ENCODE measurements at regions not wholly inside any gene's neighbourhood (a gene's known extent, or its start where the extent isn't known, plus 50 kb on each side); places are given as distances from the start of the nearest gene placed in this dataset.
"Not testable (repeated sequence)": the region's sequence is repeated elsewhere in the genome, so short reads cannot be mapped to it uniquely, and the experiment has no call there.

DNA sequence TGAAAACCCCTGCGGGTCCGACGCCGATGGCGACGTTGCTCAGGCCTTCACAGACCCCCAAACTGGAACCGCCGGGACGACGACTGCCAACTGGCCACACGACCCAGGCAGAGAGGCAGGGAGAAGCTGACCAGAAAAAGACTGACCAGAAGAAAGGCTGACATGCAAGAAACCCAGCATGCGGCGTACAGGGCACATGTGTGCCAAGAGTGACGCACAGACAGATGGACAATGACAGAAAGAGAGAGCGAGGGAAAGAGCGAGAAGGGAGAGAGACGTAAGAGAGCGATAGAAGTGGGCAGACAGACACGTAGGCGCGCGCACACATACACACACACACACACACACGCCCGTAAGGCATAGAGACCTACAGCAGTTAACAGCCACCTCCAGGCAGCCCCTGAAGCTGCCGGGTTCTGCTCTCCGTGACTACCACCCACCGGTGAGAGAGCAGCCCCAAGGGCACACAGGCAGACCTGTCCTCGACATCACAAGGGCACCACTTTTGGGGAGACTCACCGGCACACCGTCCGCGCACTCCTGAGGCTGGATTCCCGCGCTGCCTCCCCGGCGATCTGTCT, 67.2 kb upstream of the ZNF527 start:
- H3K4me1 Mint-ChIP-seq, result no peaks in the 10 kb centered on the region
- no peaks in the 10 kb centered on the region for H3K27me3 Mint-ChIP-seq
- H3K36me3 Mint-ChIP-seq, result no peaks in the 10 kb centered on the region
- H3K27ac Mint-ChIP-seq, result peak overlapping the region; percentile 63
- no peak overlapping the region for H3K4me3 Mint-ChIP-seq
- H3K9me3 Mint-ChIP-seq, result peaks cover 6% of the 10 kb centered on the region

DNA sequence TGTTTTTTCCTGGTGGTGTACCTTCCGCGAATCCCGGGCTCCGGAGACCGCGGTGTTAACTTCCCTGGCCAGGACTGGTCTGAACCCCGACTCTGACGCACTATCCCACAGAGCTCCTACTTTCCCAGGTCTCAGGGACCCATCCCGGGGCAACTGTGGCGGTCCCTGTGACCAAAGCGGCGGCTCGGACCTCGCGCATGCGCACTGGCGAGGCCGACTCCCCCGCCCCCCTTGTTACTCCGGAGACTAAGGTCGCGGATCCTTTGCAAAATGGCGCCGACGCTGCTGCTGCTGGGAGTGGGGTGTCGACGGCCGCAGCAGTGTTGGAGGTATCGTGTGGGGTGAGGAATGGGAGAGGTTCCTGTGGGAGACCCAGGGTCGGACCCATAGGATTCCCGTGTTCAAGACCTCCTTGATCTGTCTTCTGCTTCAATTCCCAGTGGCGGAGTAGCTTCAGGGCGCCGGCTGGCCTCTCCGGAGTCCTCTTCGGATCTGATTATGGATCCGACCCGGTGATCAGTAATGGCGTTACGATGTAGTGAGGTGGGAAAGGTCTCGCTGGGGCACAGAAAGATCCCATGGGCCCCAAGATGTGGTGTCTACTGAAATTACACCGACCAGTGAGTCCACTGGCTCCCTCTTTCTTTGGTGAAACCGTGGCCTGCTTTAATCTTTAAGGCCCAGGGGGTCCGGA, 66.6 kb upstream of the ZNF527 start:
- Mint-ChIP-seq H3K9me3 (peaks cover 6% of the 10 kb centered on the region), H3K4me3 (no peak overlapping the region), H3K27ac (no peak overlapping the region), H3K27me3 (no peaks in the 10 kb centered on the region), H3K4me1 (no peaks in the 10 kb centered on the region), H3K36me3 (no peaks in the 10 kb centered on the region)

DNA sequence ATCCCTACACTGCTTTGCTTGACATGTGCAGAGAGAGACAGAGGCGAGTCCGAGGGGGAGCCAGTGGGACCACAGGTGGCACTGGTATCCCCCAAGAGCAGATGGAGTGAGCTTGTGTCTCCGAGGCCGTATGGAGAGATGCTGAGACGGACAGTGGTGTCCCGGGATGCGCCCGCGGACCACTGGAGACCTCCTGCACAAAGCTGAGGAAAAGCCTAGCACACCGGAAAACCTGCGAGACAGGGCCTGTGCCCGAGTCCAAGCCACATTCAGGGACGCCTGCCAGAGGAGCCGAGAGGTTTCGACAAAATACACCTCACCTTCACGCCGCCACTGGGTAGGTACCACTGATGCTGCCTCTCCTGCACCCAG, 66.0 kb upstream of the ZNF527 start:
- no peak overlapping the region for H3K4me3 Mint-ChIP-seq
- H3K4me1 Mint-ChIP-seq, result no peaks in the 10 kb centered on the region
- H3K9me3 Mint-ChIP-seq, result peaks cover 6% of the 10 kb centered on the region
- H3K36me3 Mint-ChIP-seq, result no peaks in the 10 kb centered on the region
- H3K27me3 Mint-ChIP-seq, result no peaks in the 10 kb centered on the region
- no peak overlapping the region for H3K27ac Mint-ChIP-seq

DNA sequence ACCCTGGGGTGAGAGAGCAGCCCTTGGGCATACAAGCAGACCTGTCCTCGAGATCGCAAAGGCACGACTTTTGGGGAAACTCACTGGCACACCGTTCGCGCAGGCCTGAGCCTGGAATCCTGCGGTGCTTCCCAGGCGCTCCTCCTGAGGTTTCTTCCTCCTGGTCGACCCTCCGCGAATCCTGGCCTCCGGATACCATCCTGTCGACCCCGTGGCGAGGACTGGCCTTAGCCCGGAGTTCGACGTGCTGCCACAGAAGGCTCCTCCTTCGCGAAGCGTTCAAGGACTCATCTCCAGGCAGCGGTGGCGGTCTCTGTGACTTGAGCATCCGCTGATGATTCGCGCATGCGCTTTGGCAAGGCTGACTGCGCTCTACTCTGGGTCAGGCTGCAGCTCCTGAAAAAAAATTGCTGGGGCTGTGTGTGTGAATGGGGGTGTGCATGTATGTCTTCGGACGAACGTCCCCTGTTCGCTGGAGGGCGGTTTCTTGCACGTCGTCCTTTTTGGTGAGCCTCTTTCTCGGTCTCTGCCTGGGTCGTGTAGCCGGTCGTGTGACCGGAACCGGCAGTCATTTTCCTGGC, 64.4 kb upstream of the ZNF527 start:
- Mint-ChIP-seq H3K27ac (no peak overlapping the region), H3K4me1 (no peaks in the 10 kb centered on the region), H3K4me3 (no peak overlapping the region), H3K36me3 (no peaks in the 10 kb centered on the region), H3K9me3 (peaks cover 6% of the 10 kb centered on the region), H3K27me3 (peaks cover 2% of the 10 kb centered on the region)

DNA sequence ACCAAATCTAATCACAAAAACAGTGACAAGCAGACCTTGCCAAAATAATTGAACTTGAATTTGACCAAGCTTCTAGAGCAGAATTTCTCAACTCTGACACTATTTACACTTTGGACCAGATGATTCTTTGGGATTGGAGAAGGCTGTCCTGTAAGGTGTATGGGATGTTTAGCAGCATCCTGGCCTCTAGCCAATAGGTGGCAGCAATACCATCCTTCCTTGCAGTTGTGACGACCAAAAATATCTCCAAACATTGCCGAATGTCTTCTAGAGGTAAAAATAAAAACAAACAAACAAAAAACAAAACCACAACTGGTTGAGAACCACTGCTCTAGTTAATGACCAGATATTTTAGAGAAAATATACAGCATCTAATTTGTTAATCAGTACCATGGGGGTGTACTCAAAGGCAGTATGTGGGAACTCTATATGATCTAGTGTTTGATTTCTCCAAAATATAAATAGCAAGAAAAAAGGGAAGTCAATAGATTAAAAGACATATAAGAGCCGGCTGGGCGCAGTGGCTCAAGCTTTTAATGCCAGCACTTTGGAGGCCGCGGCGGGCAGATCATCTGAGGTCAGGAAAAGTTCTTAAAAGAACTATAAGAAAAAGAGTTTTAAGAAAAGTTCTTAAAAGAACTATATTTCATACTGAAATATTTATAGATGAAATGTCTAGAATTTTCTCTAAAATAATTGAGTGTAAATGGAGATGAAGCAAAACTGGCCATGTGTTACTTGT, 60.9 kb upstream of the ZNF527 start:
- H3K9me3 Mint-ChIP-seq, result peaks cover 12% of the 10 kb centered on the region
- H3K36me3 Mint-ChIP-seq, result peaks cover 5% of the 10 kb centered on the region
- no peak overlapping the region for H3K27ac Mint-ChIP-seq
- H3K4me3 Mint-ChIP-seq, result no peak overlapping the region
- peaks cover 6% of the 10 kb centered on the region for H3K27me3 Mint-ChIP-seq
- H3K4me1 Mint-ChIP-seq, result peaks cover 14% of the 10 kb centered on the region

DNA sequence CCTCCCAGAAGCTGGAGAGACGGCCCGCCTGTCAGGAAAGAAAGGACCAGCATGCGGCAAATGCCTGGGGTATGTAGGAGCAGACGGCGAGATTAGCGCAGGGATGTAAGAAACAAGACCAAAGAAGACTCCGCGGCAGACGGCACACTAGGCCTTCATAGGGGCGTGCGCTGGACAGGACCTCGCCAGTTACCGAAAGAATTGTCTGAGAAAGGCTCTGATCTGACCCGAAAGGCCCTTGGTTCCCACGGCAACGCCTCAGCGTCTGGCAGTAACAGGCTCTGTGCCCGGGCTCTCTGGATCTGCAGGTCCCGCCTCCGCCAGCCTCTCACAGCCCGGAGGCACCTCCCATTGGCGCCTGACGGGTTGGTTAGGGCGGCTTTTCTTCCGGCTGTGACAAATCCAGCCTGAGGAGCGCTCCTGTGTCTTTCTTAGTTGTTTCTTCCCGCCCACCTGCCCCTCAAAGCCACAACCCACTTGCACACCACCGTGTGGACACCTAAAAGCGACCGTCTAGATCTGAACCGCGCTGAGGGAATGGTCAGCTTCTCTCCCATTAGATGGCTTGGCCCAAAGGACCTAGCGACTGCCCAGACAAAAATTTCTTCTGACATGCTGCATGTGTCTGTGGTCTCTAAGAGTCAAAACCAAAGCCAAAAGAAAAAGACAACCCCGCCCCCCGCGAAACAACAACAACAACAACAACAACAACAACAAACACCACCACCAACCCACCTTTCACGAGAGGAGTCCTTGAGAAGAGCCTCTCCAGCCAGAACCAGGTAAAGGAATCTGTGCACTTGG, 58.2 kb upstream of the ZNF527 start:
- Mint-ChIP-seq H3K27ac (peak overlapping the region; percentile 48), H3K4me1 (peaks cover 14% of the 10 kb centered on the region), H3K4me3 (peak overlapping the region; percentile 64)
- H3K9me3 Mint-ChIP-seq, H3K36me3 Mint-ChIP-seq, H3K27me3 Mint-ChIP-seq: not testable (repeated sequence)

DNA sequence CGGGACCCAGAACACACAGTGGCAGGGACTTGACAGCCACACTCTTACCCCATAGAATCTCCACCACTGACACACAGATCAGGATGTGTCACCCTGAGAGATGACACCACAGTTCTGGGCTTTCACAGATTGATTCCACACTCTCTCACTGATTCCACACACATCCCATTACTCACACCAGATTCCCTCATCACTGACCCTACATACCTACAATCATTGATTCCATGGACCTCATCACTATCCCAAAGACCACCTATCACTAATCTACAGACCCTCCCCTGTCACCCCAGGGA, 57.6 kb upstream of the ZNF527 start:
- Mint-ChIP-seq H3K27me3 (peaks cover 6% of the 10 kb centered on the region), H3K36me3 (peaks cover 5% of the 10 kb centered on the region), H3K27ac (peak overlapping the region; percentile 48), H3K9me3 (peaks cover 6% of the 10 kb centered on the region), H3K4me1 (peaks cover 14% of the 10 kb centered on the region), H3K4me3 (peak overlapping the region; percentile 64)

DNA sequence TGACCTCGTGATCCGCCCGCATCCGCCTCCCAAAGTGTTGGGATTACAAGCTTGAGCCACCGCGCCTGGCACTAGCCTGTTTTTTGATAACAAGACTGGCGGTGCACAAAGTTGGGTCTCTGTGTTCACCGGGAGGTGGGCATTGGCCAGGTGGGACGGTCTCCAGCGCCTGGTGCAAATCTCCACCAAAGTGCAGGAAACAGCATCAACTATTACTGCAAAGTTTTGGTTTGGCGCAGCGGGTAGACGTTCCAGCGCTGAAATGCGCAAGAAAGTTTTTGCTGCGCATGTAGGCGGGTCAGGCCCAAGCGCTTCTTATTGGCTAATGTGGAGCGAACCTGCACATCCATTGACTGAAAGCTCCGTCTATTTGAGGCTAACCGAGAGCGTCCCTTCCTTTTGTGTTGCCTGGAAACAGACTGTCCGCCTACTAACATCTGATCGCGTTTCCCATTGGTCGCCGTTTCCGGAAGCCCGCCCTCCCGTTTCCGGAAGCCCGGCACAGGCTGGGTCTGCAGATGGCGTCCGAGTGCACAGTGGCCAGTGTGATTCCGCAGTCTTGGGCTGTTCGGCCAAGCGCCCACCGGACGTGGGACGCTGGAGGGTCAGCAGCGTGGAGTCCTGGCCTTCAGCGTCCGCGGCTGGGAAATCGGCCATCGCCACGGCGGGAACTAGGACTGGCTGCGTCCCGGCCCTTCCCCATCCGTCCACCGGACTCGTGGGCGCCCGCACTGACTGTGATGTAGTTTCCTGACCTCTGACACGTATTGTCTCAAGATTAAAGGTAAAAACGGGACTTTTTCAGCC, 53.3 kb upstream of the ZNF527 start:
- Mint-ChIP-seq H3K27me3 (peaks cover 2% of the 10 kb centered on the region), H3K9me3 (peaks cover 6% of the 10 kb centered on the region), H3K4me3 (peak overlapping the region; percentile 95), H3K36me3 (peaks cover 28% of the 10 kb centered on the region), H3K4me1 (peaks cover 48% of the 10 kb centered on the region), H3K27ac (peak overlapping the region; percentile 75)

DNA sequence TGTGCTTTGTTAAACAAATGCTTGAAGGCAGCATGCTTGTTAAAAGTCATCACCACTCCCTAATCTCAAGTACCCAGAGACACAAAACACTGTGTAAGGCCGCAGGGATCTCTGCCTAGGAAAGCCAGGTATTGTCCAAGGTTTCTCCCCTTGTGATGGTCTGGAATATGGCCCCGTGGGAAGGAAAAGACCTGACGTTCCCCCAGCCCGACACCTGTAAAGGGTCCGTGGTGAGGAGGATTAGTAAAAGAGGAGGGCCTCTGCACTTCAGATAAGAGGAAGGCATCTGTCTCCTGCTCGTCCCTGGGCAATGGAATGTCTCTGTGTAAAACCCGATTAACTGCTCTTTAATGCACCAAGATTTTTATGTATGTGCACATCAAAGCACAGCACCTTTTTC, 49.9 kb upstream of the ZNF527 start:
- H3K27ac Mint-ChIP-seq, H3K9me3 Mint-ChIP-seq, H3K4me3 Mint-ChIP-seq, H3K27me3 Mint-ChIP-seq: not testable (repeated sequence)
- peaks cover 40% of the 10 kb centered on the region for H3K36me3 Mint-ChIP-seq
- H3K4me1 Mint-ChIP-seq, result peaks cover 38% of the 10 kb centered on the region
